MM.1S (cell line): ENCODE measurements at regions not wholly inside any gene's neighbourhood (a gene's known extent, or its start where the extent isn't known, plus 50 kb on each side); places are given as distances from the start of the nearest gene placed in this dataset.

ENCODE experiments used
- DNase-seq: peaks from one replicate; pipeline ENCODE4 v3.0.0-alpha.2; 2015
- H2AFZ ChIP-seq: fragments of 300-600 bp; sonication (generic); 2 replicates; pipeline ENCODE4 v1.6.0; 2016; ENCODE audit warnings: antibody characterized with exemption, low read length
- H3F3A ChIP-seq: fragments of 300-600 bp; sonication (generic); 2 replicates; pipeline ENCODE4 v1.6.1; 2016; ENCODE audit warnings: mild to moderate bottlenecking, antibody characterized with exemption, low read length, moderate library complexity, mixed read lengths; ENCODE audit not compliant: insufficient read depth
- H3K27ac ChIP-seq: fragments of 300-600 bp; sonication (generic); 2 replicates; pipeline ENCODE4 v1.5.1; 2016; ENCODE audit warnings: mild to moderate bottlenecking, low read length
- H3K27me3 ChIP-seq: fragments of 300-600 bp; sonication (generic); replicated peaks from 2 replicates; pipeline ENCODE4 v1.6.0; 2016; ENCODE audit warnings: low read length; ENCODE audit not compliant: insufficient read depth
- H3K36me3 ChIP-seq: fragments of 300-600 bp; sonication (generic); replicated peaks from 2 replicates; pipeline ENCODE4 v1.6.1; 2016; ENCODE audit warnings: mild to moderate bottlenecking, low read length, mixed read lengths; ENCODE audit not compliant: insufficient read depth
- H3K4me1 ChIP-seq: fragments of 300-600 bp; sonication (generic); 2 replicates; pipeline ENCODE4 v1.6.1; 2016; ENCODE audit warnings: low read length, mixed read lengths
- H3K4me2 ChIP-seq: fragments of 300-600 bp; sonication (generic); 2 replicates; pipeline ENCODE4 v1.6.0; 2016; ENCODE audit warnings: low read depth, low read length
- H3K4me3 ChIP-seq: fragments of 300-600 bp; sonication (generic); 2 replicates; pipeline ENCODE4 v1.5.1; 2016; ENCODE audit warnings: low read length, mixed read lengths
- H3K79me2 ChIP-seq: fragments of 300-600 bp; sonication (generic); 2 replicates; pipeline ENCODE4 v1.6.1; 2016; ENCODE audit warnings: mixed run types, low read length, mixed read lengths
- H3K9ac ChIP-seq: fragments of 300-600 bp; sonication (generic); 2 replicates; pipeline ENCODE4 v1.6.1; 2016; ENCODE audit warnings: low read length, mixed read lengths
- H3K9me2 ChIP-seq: fragments of 300-600 bp; sonication (generic); replicated peaks from 2 replicates; pipeline ENCODE4 v1.6.1; 2016; ENCODE audit warnings: mild to moderate bottlenecking, low read length, mixed read lengths; ENCODE audit not compliant: insufficient read depth
- H3K9me3 ChIP-seq: fragments of 300-600 bp; sonication (generic); replicated peaks from 2 replicates; pipeline ENCODE4 v1.6.1; 2016; ENCODE audit warnings: mild to moderate bottlenecking, low read length, mixed read lengths; ENCODE audit not compliant: insufficient read depth
- H4K20me1 ChIP-seq: fragments of 300-600 bp; sonication (generic); 2 replicates; pipeline ENCODE4 v1.6.1; 2016; ENCODE audit warnings: mild to moderate bottlenecking, low read length, moderate library complexity, mixed read lengths; ENCODE audit not compliant: insufficient read depth
- CTCF ChIP-seq: fragments of 300-600 bp; sonication (generic); IDR thresholded peaks from 2 replicates; pipeline ENCODE4 v1.5.1; 2016; ENCODE audit warnings: antibody characterized with exemption, low read length, mixed read lengths
- EZH2 ChIP-seq: fragments of 300-600 bp; sonication (generic); optimal IDR thresholded peaks from 2 replicates; pipeline ENCODE3; 2017; ENCODE audit warnings: low read depth, mild to moderate bottlenecking, antibody characterized with exemption, low read length, mixed read lengths
- EZH2phosphoT487 ChIP-seq: fragments of 300-600 bp; sonication (generic); IDR thresholded peaks from 2 replicates; pipeline ENCODE4 v1.6.1; 2018; ENCODE audit warnings: antibody characterized with exemption, low read length

DNA sequence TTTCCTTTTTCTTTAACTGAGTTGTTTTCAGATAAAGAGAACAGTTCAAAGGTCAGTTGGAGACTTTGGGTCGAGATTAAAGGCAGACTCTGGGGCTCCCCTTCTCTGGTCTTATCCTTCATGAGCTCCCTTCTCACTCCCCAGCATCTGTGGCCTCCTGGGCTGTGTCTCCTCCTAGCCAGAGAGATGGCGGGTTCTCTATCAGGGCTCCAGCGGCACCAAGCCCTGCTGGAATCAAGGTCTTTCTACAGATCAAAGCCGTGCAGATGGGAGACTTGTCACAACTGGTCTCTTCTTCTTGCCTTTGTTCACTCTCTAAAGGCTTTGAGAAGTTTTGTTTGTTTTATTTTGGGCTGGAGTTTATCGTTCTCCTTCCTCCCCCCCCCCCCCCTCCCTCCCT lies 373.7 kb upstream of the C1orf174 start:
- Histone ChIP-seq H4K20me1 (no peaks in the 10 kb centered on the region), H3K79me2 (no peaks in the 10 kb centered on the region), H3K36me3 (no peaks in the 10 kb centered on the region), H3K4me3 (no peak overlapping the region), H3K9me3 (no peaks in the 10 kb centered on the region), H3K27me3 (peaks cover 90% of the 10 kb centered on the region), H2AFZ (no peak overlapping the region), H3F3A (no peaks in the 10 kb centered on the region), H3K4me1 (no peaks in the 10 kb centered on the region), H3K27ac (no peak overlapping the region), H3K4me2 (no peak overlapping the region), H3K9ac (no peak overlapping the region), H3K9me2 (no peaks in the 10 kb centered on the region)
- DNase-seq: no peak
- TF ChIP-seq EZH2 (no peak), CTCF (no peak), EZH2phosphoT487 (no peak)

- Histone ChIP-seq H3K4me3 (no peak overlapping the region), H3F3A (no peaks in the 10 kb centered on the region), H3K36me3 (no peaks in the 10 kb centered on the region), H3K79me2 (no peaks in the 10 kb centered on the region), H3K9me2 (no peaks in the 10 kb centered on the region), H3K9ac (no peak overlapping the region), H3K27ac (no peak overlapping the region), H3K27me3 (peaks cover 77% of the 10 kb centered on the region), H2AFZ (no peak overlapping the region), H3K4me2 (no peak overlapping the region), H4K20me1 (no peaks in the 10 kb centered on the region), H3K9me3 (no peaks in the 10 kb centered on the region), H3K4me1 (no peaks in the 10 kb centered on the region)
- TF ChIP-seq EZH2phosphoT487 (no peak), EZH2 (no peak), CTCF (no peak)
- no peak for DNase-seq
These were observed 375.0 kb upstream of the C1orf174 start for GRCh38 chr1:4275083-4275482.

GRCh38 chr1:4276238-4276637 lies 376.2 kb upstream of the C1orf174 start:
- no peak overlapping the region for H3K27ac ChIP-seq
- no peak overlapping the region for H2AFZ ChIP-seq
- H3K79me2 ChIP-seq: no peaks in the 10 kb centered on the region
- TF ChIP-seq EZH2 (no peak), CTCF (no peak), EZH2phosphoT487 (no peak)
- no peak overlapping the region for H3K9ac ChIP-seq
- peaks cover 77% of the 10 kb centered on the region for H3K27me3 ChIP-seq
- H4K20me1 ChIP-seq: no peaks in the 10 kb centered on the region
- no peaks in the 10 kb centered on the region for H3K4me1 ChIP-seq
- no peaks in the 10 kb centered on the region for H3K9me2 ChIP-seq
- H3K9me3 ChIP-seq: no peaks in the 10 kb centered on the region
- H3K36me3 ChIP-seq: no peaks in the 10 kb centered on the region
- no peak overlapping the region for H3K4me3 ChIP-seq
- H3K4me2 ChIP-seq: no peak overlapping the region
- DNase-seq: no peak
- H3F3A ChIP-seq: no peaks in the 10 kb centered on the region
